K562 (cell line): ENCODE measurements at regions not wholly inside any gene's neighbourhood (a gene's known extent, or its start where the extent isn't known, plus 50 kb on each side); places are given as distances from the start of the nearest gene placed in this dataset.

Experiments used
- FOXM1 ChIP-seq, 2 experiments: fragments of 450-650 bp in 1 of 2; sonication (generic) in 1 of 2; formaldehyde crosslinking in 1 of 2; IDR thresholded peaks; 2 replicates each; pipeline versions ENCODE4 v1.6.1 to v1.9.0; 2017 to 2022; ENCODE audit warnings: low read depth in 2 of 2, mild to moderate bottlenecking in 2 of 2, missing genetic modification reagents in 1 of 2, moderate library complexity in 1 of 2
- KAT7 ChIP-seq: sonication (generic); formaldehyde crosslinking; IDR thresholded peaks from 2 replicates; pipeline ENCODE4 v1.8.0; 2022; ENCODE audit warnings: missing genetic modification reagents, mild to moderate bottlenecking, borderline replicate concordance
- KLF6 ChIP-seq: fragments of 250-450 bp; sonication (Bioruptor Pico); IDR thresholded peaks from 2 replicates; pipeline ENCODE4 v1.4.0; 2020; ENCODE audit warnings: mild to moderate bottlenecking, moderate library complexity, borderline replicate concordance
- L3MBTL2 ChIP-seq: fragments of 450-650 bp; IDR thresholded peaks from 2 replicates; pipeline ENCODE4 v1.6.1; 2016; ENCODE audit warnings: mild to moderate bottlenecking, moderate library complexity
- NFIC ChIP-seq: fragments of 450-650 bp; IDR thresholded peaks from 2 replicates; pipeline ENCODE4 v1.6.1; 2017; ENCODE audit warnings: mild to moderate bottlenecking, inconsistent platforms
- RUNX1 ChIP-seq: sonication (generic); IDR thresholded peaks from 2 replicates; pipeline ENCODE4 v1.6.1; 2016; ENCODE audit warnings: antibody characterized with exemption, low read depth
- TEAD4 ChIP-seq, 2 experiments: sonication (generic) in 1 of 2; formaldehyde crosslinking in 1 of 2; IDR thresholded peaks; 2 replicates each; pipeline versions ENCODE4 v1.6.1 to v1.8.0; 2012 to 2022; ENCODE audit warnings: borderline replicate concordance in 1 of 2, inconsistent platforms in 1 of 2, low read length in 1 of 2, mild to moderate bottlenecking in 1 of 2, missing genetic modification reagents in 1 of 2
- TOE1 ChIP-seq, 2 experiments: fragments of 450-650 bp in 1 of 2; sonication (generic) in 1 of 2; formaldehyde crosslinking in 1 of 2; IDR thresholded peaks; 2 replicates each; pipeline versions ENCODE4 v1.7.1 to v1.8.0; 2016 to 2022; ENCODE audit warnings: borderline replicate concordance in 2 of 2, mild to moderate bottlenecking in 2 of 2, antibody characterized with exemption in 1 of 2, inconsistent platforms in 1 of 2, low read depth in 1 of 2, missing genetic modification reagents in 1 of 2, moderate library complexity in 1 of 2
- ZKSCAN8 ChIP-seq: fragments of 200-800 bp; sonication (Bioruptor generic); IDR thresholded peaks from 2 replicates; pipeline ENCODE4 v1.6.1; 2016; ENCODE audit warnings: missing genetic modification characterization, missing compliant biosample characterization
- ZNF134 ChIP-seq: fragments of 250-450 bp; sonication (Bioruptor Pico); conservative IDR thresholded peaks from 2 replicates; pipeline ENCODE4 v1.4.0; 2020
- ZNF197 ChIP-seq: fragments of 200-800 bp; sonication (Bioruptor generic); IDR thresholded peaks from 2 replicates; pipeline ENCODE4 v1.6.1; 2016; ENCODE audit warnings: low read depth, missing genetic modification characterization, missing compliant biosample characterization
- ZNF384 ChIP-seq: IDR thresholded peaks from 2 replicates; pipeline ENCODE4 v1.6.1; 2012; ENCODE audit warnings: low read depth, low read length, improper control_type of control experiment
- ZNF589 ChIP-seq: fragments of 200-800 bp; sonication (Bioruptor generic); IDR thresholded peaks from 2 replicates; pipeline ENCODE4 v1.6.1; 2016; ENCODE audit warnings: low read depth, missing genetic modification characterization, missing compliant biosample characterization
- ZNF766 ChIP-seq: fragments of 200-800 bp; sonication (Bioruptor generic); conservative IDR thresholded peaks from 2 replicates; pipeline ENCODE4 v1.6.1; 2016; ENCODE audit warnings: missing genetic modification characterization, missing compliant biosample characterization
- TF ChIP-seq, protein P1 (sequence below), 2 experiments: fragments of 450-650 bp in 1 of 2; sonication (generic) in 1 of 2; formaldehyde crosslinking; conservative IDR thresholded peaks; 2 replicates each; pipeline versions ENCODE4 v1.4.0 to v1.8.1; 2020 to 2022; ENCODE audit warnings: mild to moderate bottlenecking in 1 of 2, missing genetic modification reagents in 1 of 2
- TF ChIP-seq, protein P2 (sequence below): fragments of 450-650 bp; formaldehyde crosslinking; IDR thresholded peaks from 2 replicates; pipeline ENCODE4 v1.4.0; 2020; ENCODE audit warnings: mild to moderate bottlenecking, moderate library complexity
- TF ChIP-seq, protein P3 (sequence below): fragments of 200-800 bp; sonication (Bioruptor generic); IDR thresholded peaks from 2 replicates; pipeline ENCODE4 v1.6.1; 2016; ENCODE audit warnings: missing genetic modification characterization, missing compliant biosample characterization
- TF ChIP-seq, protein P4 (sequence below): fragments of 450-650 bp; formaldehyde crosslinking; conservative IDR thresholded peaks from 2 replicates; pipeline ENCODE4 v1.4.0; 2022; ENCODE audit warnings: mild to moderate bottlenecking, missing genetic modification characterization

DNA sequence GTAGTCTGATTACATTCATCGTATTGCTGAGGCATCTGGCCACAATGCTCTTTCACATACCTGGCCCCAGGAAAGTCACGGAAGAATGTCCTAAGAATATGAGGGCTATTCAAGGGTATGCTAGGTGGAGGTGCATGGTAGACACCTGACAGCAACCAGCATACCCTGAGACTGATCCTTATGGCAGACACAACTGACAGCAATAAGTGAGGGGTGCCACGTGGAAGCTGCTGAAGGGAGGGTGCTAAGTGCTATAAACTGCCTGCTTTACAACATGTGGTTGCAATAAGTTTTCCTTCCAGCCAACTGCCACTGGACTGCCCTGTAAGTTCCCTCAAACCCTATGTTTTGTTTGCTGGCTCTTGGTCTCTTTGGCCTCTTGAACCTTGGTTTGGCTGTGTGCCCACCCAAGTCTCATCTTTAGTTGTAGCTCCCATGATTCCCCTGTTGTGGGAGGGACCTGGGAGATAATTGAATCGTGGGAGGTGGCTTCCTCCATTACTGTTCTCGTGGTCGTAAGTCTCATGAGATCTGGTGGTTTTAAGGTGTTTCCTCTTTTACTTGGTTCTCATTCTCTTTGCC, 201.3 kb upstream of the MOCS1 start (continued):
- no peak for TF ChIP-seq FOXM1 (IDR thresholded peaks at IDR 0.05; ENCODE audit: low read depth)
- no peak for TF ChIP-seq FOXM1 (CRISPR knock-in tag; IDR thresholded peaks at IDR 0.05; ENCODE audit: low read depth)
- TF ChIP-seq ZNF134, result no peak
- peak; percentile 36; the same call in 1 of the 2 replicates for TF ChIP-seq TEAD4 (IDR thresholded peaks at IDR 0.05; ENCODE audit: low read length)
- no peak for TF ChIP-seq TEAD4 (CRISPR knock-in tag; IDR thresholded peaks at IDR 0.05; ENCODE audit: borderline replicate concordance)
- TF ChIP-seq NFIC, result peak; percentile 67
- no peak for TF ChIP-seq KLF6 (CRISPR knock-in tag)
- no peak for TF ChIP-seq ZNF384
- TF ChIP-seq, protein P1, sequence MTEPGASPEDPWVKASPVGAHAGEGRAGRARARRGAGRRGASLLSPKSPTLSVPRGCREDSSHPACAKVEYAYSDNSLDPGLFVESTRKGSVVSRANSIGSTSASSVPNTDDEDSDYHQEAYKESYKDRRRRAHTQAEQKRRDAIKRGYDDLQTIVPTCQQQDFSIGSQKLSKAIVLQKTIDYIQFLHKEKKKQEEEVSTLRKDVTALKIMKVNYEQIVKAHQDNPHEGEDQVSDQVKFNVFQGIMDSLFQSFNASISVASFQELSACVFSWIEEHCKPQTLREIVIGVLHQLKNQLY (CRISPR knock-in tag; conservative IDR thresholded peaks at IDR 0.05), result no peak
- 0 out of 2 replicates have a peak, but pooled peaks have one; percentile 9 for TF ChIP-seq ZNF766 (CRISPR knock-in tag)
- no peak for TF ChIP-seq ZKSCAN8
- TF ChIP-seq, protein P2, sequence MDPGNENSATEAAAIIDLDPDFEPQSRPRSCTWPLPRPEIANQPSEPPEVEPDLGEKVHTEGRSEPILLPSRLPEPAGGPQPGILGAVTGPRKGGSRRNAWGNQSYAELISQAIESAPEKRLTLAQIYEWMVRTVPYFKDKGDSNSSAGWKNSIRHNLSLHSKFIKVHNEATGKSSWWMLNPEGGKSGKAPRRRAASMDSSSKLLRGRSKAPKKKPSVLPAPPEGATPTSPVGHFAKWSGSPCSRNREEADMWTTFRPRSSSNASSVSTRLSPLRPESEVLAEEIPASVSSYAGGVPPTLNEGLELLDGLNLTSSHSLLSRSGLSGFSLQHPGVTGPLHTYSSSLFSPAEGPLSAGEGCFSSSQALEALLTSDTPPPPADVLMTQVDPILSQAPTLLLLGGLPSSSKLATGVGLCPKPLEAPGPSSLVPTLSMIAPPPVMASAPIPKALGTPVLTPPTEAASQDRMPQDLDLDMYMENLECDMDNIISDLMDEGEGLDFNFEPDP (CRISPR knock-in tag), result no peak
- TF ChIP-seq, protein P3, sequence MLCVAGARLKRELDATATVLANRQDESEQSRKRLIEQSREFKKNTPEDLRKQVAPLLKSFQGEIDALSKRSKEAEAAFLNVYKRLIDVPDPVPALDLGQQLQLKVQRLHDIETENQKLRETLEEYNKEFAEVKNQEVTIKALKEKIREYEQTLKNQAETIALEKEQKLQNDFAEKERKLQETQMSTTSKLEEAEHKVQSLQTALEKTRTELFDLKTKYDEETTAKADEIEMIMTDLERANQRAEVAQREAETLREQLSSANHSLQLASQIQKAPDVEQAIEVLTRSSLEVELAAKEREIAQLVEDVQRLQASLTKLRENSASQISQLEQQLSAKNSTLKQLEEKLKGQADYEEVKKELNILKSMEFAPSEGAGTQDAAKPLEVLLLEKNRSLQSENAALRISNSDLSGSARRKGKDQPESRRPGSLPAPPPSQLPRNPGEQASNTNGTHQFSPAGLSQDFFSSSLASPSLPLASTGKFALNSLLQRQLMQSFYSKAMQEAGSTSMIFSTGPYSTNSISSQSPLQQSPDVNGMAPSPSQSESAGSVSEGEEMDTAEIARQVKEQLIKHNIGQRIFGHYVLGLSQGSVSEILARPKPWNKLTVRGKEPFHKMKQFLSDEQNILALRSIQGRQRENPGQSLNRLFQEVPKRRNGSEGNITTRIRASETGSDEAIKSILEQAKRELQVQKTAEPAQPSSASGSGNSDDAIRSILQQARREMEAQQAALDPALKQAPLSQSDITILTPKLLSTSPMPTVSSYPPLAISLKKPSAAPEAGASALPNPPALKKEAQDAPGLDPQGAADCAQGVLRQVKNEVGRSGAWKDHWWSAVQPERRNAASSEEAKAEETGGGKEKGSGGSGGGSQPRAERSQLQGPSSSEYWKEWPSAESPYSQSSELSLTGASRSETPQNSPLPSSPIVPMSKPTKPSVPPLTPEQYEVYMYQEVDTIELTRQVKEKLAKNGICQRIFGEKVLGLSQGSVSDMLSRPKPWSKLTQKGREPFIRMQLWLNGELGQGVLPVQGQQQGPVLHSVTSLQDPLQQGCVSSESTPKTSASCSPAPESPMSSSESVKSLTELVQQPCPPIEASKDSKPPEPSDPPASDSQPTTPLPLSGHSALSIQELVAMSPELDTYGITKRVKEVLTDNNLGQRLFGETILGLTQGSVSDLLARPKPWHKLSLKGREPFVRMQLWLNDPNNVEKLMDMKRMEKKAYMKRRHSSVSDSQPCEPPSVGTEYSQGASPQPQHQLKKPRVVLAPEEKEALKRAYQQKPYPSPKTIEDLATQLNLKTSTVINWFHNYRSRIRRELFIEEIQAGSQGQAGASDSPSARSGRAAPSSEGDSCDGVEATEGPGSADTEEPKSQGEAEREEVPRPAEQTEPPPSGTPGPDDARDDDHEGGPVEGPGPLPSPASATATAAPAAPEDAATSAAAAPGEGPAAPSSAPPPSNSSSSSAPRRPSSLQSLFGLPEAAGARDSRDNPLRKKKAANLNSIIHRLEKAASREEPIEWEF (CRISPR knock-in tag), result no peak
- peak; percentile 42; the same call in 1 of the 2 replicates for TF ChIP-seq L3MBTL2
- TF ChIP-seq ZNF589, result 0 out of 2 replicates have a peak, but pooled peaks have one; percentile 44
- no peak for TF ChIP-seq RUNX1
- TF ChIP-seq, protein P4, sequence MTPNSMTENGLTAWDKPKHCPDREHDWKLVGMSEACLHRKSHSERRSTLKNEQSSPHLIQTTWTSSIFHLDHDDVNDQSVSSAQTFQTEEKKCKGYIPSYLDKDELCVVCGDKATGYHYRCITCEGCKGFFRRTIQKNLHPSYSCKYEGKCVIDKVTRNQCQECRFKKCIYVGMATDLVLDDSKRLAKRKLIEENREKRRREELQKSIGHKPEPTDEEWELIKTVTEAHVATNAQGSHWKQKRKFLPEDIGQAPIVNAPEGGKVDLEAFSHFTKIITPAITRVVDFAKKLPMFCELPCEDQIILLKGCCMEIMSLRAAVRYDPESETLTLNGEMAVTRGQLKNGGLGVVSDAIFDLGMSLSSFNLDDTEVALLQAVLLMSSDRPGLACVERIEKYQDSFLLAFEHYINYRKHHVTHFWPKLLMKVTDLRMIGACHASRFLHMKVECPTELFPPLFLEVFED (CRISPR knock-in tag), result no peak
- TF ChIP-seq TOE1 (IDR thresholded peaks at IDR 0.05; ENCODE audit: borderline replicate concordance), result no peak
- TF ChIP-seq TOE1 (CRISPR knock-in tag; IDR thresholded peaks at IDR 0.05; ENCODE audit: borderline replicate concordance, low read depth), result no peak
- 0 out of 2 replicates have a peak, but pooled peaks have one; percentile 27 for TF ChIP-seq ZNF197 (CRISPR knock-in tag)
- TF ChIP-seq KAT7 (CRISPR knock-in tag), result no peak
